HG03025 (cell line): ENCODE measurements at regions not wholly inside any gene's neighbourhood (a gene's known extent, or its start where the extent isn't known, plus 50 kb on each side); places are given as distances from the start of the nearest gene placed in this dataset.
"Not testable (repeated sequence)": the region's sequence is repeated elsewhere in the genome, so short reads cannot be mapped to it uniquely, and the experiment has no call there.

Experiments
- ATAC-seq: cut with Tn5 transposase; IDR thresholded peaks from one replicate; pipeline ENCODE4 v1.9.1; 2021; ENCODE audit warnings: mild to moderate bottlenecking, moderate library complexity; ENCODE audit not compliant: unreplicated experiment, low FRiP score

- not testable (repeated sequence) for ATAC-seq
Measured at GRCh38 chr2:49692022-49692421, 537.7 kb upstream of the FSHR start.

GRCh38 chr2:49687918-49688317 lies 533.6 kb upstream of the FSHR start:
- no peak for ATAC-seq

DNA sequence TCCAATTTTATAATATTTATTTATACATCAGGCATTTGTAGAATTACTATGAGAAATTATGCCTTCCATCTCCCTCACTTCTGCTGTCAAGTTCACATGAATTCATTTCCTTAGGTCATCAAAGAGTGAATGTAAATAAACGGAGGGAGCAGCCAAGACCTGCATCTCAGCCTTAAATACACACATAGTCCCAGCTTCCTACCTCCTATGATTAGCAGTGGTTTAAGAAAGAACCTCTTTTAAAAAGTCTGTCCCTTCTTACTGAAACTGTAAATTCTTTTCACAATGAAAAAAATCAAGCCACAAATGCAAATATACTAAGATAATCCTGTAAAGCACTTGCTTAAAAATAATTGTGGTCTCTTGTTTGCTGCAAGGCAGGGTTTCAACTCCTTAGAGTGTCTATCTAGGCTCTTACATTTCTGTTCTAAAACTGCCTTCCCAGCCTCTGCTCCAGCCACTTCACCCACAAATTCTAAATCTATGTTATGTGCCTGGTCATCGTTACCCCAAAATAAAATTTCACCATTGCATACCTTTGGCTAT lies 532.7 kb upstream of the FSHR start:
- no peak for ATAC-seq

DNA sequence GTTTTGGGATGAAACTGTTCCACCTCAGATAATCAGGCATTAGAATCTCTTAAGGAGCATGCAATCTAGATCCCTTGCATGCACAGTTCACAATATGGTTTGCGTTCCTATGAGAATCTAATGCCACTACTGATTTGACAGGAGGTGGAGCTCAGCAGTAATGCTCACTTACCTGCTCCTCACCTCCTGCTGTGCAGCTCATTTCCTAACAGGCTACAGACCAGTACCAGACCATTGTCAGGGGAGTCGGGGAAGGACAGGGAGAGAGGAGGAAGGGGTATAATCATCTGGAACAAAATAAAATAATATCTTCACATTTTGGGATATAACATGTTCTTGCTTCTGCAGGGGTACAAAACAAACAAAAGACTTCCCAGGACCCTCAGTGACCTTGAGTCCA lies 532.0 kb upstream of the FSHR start:
- no peak for ATAC-seq

GRCh38 chr2:49677227-49677626 lies 522.9 kb upstream of the FSHR start:
- no peak for ATAC-seq

DNA sequence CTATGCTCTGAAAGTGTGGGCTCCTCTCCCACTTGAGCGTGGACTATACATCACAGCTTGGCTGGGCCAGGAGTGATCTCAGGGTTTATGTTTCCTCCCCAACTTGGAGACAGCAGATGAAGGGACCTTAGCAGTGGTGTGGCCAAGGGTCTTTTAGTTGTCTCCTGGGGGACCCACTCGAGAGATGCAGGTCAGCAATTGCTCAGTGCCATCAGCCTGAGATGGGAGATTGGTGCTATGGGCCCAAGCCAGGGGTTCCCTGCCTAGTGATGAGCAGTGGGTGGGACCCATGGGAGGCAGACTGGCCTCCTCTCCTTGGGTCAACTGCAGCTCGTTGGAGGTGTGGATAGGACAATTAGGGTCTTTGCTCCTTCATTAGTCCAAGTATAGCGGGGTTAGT lies 510.5 kb upstream of the FSHR start:
- no peak for ATAC-seq

GRCh38 chr2:49661809-49662208 lies 507.5 kb upstream of the FSHR start:
- no peak for ATAC-seq

- no peak for ATAC-seq
Measured at GRCh38 chr2:49656853-49657252, 502.5 kb upstream of the FSHR start.

DNA sequence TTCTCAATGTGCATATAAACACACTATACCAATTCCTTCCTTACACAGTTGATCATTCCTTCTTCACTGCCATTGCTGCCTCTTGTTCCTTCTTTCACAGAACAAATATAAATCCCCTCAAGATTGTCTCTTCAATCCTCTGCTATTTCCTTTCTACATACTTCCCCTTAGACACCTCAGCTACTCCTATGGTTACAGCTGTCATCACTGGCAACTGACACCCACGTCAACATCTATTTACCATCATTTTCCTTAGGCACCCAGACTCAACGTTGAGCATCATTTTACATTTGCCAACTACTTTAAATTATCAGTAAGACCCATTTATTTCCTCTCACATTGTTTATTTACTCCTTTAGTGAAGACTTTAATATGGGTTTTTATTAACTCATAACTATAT lies 488.8 kb upstream of the FSHR start:
- no peak for ATAC-seq

- no peak for ATAC-seq
Measured at GRCh38 chr2:49640630-49641029, 486.3 kb upstream of the FSHR start.

- ATAC-seq, result no peak
Measured at GRCh38 chr2:49621016-49621415, 466.7 kb upstream of the FSHR start.

GRCh38 chr2:49619804-49620203 lies 465.5 kb upstream of the FSHR start:
- no peak for ATAC-seq

- no peak for ATAC-seq
Measured at GRCh38 chr2:49618491-49618890, 464.2 kb upstream of the FSHR start.

GRCh38 chr2:49616800-49617199 lies 462.5 kb upstream of the FSHR start:
- ATAC-seq, result no peak

GRCh38 chr2:49611796-49612195 lies 457.5 kb upstream of the FSHR start:
- not testable (repeated sequence) for ATAC-seq

GRCh38 chr2:49600524-49600923 lies 446.2 kb upstream of the FSHR start:
- ATAC-seq, result no peak

DNA sequence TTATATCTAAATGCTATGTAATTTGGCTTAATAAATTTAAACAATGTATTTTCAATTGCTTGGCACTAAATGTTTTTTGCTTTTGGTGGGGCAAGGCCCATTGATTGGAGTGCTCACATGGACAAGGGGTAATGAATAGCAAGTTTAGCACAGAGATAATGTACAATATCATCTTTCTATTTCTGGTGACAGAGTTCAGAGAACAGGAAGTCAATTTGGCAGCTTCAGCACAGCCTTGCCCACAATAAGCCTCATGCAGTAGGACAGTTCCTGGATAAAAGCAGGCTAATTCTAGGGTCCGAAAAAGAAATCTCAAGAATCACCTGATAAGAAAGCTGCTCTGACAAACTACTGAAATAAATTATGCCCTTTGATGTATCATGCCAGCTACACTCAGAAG lies 443.9 kb upstream of the FSHR start:
- no peak for ATAC-seq

DNA sequence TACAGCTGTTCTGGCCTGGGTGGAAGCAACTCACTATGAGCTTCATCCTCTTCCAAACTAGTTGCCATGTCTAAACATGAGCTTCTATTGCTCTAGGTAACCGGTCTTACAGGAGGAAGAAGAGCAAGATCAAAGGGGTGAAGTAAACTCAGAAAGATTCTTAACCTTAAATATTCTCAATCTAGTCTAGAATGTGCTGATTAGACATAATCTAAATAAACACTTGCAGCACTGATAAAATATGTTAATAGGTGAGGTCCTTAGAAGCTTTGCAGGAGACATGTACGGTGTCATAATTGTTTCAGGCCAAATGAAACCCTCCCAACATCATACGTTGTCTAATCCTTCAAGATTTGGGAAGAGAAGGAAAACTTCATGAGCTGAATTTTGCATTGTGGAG lies 431.6 kb upstream of the FSHR start:
- ATAC-seq, result no peak

- ATAC-seq, result no peak
Measured at GRCh38 chr2:49582946-49583345, 428.6 kb upstream of the FSHR start.

- no peak for ATAC-seq
Measured at GRCh38 chr2:49577041-49577440, 422.7 kb upstream of the FSHR start.

DNA sequence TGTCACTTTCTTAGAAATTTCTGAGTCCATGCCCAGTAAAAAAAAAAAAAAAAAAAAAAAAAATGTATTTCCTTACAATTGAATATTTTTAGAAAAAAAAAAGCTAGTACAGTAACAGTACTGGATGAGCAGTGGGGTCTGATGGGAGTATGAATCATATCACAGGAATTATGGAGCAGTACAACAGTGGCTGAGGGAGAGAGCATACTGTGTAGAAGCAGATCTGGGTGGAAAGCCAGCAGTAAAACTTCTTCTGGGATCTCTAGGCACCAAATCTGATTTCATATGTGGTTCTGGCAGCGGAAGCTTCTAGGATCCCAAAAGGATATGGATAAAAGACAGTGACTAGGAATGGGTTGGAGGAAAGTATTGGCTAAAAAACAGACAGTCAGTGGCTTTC lies 414.9 kb upstream of the FSHR start:
- no peak for ATAC-seq

DNA sequence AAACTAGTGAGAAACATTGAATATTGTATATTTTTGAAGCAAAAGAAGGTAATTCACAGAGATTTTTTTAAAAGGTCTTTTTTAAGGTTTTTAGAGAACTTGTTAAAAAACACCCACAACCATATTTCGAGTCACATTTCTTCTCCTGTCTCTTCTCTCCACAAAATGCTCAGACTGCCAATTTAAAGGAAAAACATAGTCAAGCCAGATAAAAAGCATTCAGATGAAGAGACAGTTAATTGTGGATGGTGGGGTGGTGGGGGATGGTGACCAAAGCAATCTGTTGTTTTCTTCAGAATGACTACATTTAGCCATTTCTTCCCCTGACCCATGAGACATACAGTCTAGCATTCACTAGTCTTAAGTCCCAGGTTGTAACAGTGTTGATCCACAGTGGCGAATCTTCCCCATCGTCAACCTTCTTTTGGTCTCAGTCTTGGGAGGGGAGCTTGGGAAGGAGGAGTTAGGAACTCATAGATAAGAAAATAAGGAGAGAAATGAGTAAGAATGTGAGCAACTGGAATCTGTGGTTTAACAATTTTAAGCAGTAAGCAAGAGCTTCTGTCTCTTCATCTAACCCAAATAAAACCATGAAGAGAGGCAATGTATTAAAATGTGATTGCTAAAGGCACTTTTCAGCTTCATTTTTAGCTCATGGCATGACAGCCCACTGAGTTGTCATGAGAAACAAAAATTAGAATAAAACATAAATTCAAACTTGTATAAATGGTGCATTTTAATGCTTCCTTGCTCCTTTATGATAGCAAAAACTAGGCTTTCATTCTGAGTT lies 413.7 kb upstream of the FSHR start:
- no peak for ATAC-seq
